HS-5 (cell line): ENCODE measurements at regions not wholly inside any gene's neighbourhood (a gene's known extent, or its start where the extent isn't known, plus 50 kb on each side); places are given as distances from the start of the nearest gene placed in this dataset.

ENCODE experiments used
- DNase-seq: peaks from one replicate; pipeline ENCODE4 v3.0.0-alpha.2; 2012; ENCODE audit warnings: low read depth

- no peak for DNase-seq
Measured at GRCh38 chr16:66265556-66266141, 100.8 kb upstream of the CDH5 start.

DNA sequence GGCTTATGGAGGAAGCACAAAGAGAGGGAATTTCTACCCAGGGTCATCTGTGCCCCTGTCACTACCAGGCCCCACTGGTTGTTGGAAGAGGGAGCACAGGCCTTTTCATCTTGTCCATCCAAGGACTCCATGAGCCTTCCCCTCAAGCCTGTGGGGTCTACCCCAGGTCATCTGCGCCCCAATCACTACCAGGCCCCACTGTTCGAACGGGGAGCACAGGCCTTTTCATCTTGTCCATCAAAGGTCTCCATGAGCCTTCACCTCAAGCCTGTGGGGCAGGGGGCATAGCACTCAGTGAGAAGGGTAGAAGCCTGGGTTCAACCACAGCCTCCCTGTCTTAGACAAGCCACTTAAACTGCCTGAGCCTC, 101.5 kb upstream of the CDH5 start:
- no peak for DNase-seq

DNA sequence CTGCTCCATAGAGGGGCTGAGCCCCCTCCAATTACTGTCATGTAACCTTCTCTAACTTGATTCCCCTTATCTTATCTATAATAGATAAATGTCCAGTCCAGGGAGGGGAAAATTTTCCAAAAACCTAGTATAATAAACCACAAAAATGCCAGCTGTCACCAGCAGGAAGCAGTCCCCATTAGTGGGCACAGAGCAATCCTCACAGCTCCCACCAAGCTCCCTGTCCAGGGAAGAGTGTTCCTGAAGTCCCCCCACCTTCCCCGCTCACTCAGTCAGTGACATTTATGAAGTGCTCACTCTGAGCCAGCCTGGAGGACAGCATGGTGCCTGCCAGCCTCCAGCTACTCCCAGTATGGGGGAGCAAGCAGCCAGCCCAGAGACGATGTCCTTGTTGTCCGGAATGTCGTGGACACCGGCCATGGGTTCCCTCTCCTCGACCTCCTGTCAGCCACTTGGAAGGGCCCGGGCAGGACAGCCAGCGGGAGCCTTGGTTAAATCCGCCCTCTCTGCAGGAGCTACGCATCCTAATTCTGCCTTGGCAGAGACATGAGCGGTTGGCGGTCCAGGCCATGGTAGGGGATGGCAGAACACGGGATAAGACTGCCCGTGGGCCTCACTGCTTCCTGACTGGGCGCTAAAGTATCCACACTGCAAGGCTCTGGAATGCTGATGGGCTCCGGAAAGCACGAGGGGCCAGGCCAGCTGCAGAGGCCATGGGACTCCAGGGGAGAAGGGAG, 102.0 kb upstream of the CDH5 start:
- DNase-seq: no peak

- DNase-seq: no peak
Measured at GRCh38 chr16:66263973-66264310, 102.5 kb upstream of the CDH5 start.

DNA sequence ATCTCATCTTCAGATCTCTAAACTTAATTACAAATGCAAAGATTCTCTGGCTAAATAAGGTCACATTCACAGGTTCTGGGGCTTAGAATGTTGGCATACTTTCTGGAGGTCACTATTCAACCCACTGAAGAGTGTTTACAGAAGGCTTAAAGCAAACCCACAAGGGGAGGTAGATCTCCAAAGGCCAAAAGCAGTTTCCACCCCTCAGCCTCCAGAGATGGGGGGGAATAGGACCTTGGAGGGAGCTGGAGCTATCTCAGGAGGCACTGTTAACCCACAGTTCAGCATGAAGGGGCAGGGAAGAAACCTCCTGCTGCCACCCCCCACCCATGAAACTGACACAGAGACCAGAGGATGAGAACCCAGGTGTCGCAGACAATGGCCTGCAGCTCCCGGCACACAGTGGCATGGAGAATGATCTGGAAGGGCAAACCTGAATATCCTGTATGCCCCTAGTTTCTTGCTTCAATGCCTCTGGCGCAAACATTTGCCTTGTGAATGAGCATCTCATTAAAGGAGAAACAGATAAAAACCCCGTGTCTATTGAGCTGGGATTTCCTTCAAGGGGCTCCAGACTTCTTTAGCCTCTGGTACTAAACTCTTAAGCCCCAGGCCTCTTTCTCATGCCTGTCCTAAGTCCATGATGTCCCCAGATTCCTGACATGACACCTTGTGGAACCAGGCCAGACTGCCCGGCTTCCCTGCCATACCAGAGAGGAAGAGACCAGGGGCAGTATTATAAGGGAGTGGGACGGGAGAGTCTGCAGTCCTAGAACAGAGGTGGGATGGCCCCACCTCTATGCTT, 103.1 kb upstream of the CDH5 start:
- no peak for DNase-seq

DNA sequence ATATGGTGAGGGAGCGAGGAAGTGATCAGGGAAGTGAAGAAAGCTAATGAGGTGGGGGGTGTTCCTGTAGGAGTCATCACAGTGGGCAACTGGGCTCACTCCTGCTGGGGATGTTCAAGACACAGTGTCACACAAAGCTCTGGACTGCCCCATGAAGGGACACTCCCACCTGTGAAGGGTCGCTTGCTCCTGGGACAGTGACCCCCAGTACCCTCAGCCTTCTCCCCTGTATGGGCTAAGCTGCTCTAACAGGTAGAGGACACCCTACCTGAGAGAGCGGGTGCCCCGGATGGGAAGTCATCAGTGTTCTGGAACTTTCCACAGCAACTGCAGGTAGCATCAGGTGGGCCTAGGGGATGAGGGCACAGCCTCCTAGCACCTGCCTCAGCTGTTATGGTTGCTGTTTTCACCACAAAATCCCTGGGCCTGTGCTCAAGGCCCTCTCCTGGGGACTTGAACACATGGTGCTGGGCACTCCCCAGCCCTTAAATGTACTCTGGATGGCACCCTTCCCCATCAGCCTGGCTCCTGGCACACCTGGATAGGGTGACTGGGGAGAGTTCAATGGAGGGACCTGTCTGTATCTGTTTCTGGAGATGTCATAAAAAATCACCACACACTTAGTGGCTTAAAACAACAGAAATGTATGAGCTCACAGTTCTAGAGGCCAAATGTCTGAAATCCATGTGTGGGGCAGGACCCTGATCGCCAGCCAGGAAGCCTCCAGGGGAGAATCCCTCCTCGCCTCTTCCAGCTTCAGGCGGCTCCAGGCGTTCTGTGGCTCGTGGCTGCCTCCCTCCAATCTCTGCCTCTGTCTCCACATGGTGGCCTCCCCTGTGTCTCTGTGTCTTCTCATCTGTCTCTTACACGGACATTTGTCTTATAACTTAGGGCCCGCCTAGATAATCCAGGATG, 104.0 kb upstream of the CDH5 start:
- DNase-seq: no peak

DNA sequence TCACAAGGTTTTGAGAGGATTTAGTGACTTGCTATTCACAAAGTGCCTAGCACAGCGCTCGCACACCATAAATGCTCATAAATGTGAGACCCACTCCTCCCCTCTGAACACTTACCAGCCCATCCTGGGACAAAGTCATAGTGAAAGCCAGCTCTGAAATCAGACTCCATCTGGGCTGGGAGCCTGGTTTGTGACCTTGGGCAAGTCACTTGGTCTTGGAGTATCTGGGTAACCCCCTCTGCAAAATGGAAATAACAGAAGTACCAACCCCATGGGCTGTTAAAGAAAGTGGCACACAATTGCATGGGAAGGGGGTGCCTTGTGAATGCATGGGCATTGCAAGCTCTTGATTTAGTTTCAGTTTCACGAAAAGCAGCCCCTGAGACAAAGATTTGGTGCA, 104.7 kb upstream of the CDH5 start:
- no peak for DNase-seq

DNA sequence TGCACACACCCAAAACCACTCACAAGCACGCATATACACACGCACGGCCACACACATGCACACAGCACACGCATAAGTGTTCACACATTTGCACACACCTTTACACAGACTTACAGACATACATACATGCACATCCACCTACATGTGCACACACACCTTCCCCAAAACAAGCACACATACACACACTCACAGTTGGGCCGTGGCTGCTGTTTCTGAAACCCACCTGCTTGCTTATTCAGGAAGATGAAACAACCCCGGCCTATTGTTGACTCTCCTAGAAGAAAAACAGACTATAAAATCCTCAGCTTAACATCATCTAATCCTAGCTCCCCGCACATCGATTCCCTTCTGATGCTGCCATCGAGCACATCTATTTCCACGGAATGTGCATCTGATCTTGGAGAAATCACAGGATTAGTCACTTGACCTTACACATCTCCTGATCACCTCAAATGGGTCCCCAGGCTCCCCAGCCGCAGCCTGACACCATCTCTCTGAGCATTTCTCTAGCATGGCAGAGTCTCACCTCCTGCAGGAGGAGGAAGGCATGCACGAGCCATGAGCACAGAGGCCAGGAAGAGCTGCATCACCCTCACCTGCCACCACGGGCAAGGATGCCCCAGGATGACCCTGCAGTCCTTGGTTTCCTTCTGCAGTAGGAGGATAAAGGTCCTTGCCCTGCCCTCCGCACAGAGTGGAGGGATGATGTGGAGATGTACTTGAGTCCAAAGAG, 105.8 kb upstream of the CDH5 start:
- no peak for DNase-seq

- DNase-seq: no peak
Measured at GRCh38 chr16:66258916-66259845, 107.3 kb upstream of the CDH5 start.

DNA sequence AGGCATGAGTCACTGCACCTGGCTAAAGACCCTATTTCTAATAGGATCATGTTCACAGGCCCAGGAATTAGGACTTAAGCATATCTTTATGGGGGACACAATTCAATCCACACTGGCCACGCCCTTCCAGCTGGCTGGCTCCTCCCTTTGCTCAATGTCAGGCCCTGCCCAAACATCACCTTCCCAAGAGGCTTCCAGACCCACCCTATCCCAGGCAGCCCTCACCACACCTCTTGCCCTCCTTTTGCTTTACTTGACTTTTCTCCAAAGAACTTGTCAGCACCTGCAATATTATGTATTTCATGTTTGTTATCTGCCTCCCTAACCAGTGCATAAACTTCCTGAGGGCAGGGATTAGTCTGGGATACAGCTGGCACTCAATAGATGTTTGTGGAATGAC, 109.6 kb upstream of the CDH5 start:
- DNase-seq: no peak

DNA sequence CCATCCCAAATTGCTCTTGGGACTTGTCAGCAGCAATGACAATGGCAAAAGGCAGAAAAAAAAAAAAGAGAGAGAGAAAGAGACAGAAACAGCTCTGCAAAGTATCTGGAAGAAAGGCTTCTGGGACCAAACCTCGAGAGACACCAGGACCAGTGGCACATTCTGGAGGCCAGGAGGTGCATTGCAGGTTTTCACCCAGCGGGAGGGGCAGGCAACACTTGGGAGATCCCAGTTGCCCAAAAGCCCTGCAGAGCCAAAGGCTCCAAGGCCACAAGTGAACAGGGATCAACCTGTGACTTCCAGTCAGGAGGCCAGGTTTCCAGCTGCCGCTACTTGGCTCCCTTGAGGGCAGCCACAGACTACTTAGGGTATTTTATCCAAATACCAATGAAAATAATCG, 110.8 kb upstream of the CDH5 start:
- no peak for DNase-seq

DNA sequence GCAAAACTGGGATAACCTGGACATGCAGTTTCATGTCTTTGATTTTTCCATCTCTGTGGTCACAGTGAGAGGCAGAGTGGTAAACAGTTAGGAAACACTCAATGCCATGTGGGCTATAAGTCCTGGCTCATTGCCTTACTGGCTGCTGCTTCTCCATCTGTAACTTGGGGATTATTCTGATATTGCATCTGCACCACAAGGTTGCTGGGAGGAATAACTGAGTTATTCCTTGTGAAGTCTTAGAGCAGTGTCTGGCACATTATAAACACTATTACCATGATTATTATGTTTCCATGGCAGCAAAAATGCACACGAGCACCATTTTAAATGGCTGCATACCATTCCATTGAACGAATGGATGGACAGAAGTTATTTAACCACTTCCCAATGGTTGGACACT, 111.7 kb upstream of the CDH5 start:
- no peak for DNase-seq

DNA sequence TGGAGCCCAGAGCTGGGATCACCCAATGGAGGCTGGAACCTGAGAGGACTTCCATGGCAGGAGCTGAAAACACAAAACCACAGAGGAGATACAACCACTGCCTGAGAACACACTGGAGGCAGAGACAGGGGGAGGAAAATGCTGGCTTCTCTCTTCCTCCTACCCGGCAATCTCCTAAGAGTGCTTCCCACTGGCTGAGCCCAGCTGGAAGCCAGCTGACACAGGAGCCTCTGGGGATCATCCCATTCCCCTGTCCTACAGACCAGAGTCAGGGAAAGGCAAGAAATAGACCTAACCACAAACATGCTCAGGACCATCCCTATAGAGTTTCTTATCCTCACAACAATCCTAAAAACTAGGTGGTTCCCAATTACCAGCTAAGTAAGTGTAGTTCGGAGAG, 112.4 kb upstream of the CDH5 start:
- no peak for DNase-seq

- DNase-seq: no peak
Measured at GRCh38 chr16:66251476-66252160, 114.9 kb upstream of the CDH5 start.

GRCh38 chr16:66250686-66251431, 115.6 kb upstream of the CDH5 start:
- no peak for DNase-seq

DNA sequence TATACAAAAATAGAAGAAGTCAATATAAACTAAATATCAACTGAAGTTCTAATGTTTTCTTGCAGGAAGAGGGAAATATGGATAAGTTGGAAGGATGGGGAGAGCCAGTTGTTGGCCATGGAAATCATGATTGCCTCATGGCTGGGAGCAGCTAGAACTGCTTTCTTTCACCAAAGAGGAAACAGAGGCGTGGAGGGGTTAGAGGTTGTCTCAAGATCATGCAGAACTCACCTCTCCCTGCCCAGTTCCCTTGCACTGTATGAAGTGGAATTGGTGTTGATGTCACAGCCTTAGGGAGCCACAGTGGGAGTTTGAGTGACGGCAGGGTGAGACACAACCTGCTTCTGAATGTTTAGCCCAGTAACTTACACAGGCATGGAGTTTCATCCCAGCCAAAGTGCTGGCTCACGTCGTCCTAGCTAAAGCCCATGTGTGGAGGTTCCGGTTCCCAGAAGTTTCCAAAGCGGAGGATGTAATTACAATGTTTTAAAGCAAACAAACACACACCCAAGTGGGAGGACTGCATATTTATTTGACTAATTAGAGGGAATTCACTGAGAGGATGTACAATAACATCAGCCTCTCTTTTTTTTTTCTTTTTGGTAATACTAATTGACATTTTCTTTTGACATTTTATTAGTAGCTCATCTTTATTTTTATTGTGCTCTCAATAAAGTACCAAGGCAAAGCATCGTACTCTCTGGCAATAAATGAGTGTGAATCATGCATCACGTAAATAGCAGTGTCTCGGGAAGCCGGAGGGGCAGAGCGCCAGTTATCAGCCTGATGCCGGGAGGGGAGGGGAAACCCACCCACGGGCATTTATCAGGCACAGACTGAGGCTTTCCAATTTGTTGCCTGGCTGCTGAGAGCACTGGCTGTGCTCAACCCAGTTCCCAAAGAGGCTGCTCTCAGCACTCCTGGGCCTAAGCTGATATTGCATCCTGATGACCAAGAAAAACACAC, 118.7 kb upstream of the CDH5 start:
- no peak for DNase-seq

DNA sequence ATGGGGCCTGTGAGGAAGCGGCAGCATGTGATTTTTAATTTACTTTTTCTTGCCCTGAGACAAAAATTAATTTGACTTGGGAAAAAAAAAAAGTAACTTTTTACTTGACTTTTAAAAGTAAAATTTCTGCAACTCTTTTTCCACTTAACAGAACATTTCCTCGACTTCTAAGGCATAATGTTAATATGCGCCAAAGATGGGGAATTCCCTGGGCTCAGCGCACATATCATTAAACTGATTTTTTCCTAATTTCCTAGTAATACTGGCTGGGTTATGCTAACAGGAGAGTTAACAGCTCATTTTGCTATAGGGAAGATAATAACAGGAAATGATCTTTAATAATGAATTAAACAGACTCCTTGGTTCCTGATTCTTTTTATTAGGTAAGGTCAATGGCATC, 120.6 kb upstream of the CDH5 start:
- DNase-seq: no peak

DNA sequence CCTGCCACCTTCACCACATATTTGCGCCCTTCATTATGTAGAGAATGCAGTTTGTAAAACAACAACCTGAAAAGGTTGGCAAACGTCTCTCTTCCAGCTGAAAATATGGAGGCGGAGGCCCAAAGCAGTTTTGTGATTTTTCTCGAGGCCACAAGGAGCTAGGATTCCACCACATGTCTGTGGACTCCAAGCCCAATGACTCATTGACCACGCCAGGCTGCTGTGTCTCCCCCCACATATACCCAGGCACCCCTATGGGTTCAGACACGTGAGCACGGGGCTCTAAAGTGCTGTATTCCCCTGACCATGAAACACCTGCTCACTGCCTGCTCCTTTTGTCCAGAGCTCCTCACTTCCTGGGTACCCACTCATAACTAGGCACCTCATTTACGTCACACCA, 121.4 kb upstream of the CDH5 start:
- DNase-seq: no peak
